A673 (cell line): ENCODE measurements at regions not wholly inside any gene's neighbourhood (a gene's known extent, or its start where the extent isn't known, plus 50 kb on each side); places are given as distances from the start of the nearest gene placed in this dataset.
A peak's percentile ranks its signal among the peaks of the same experiment; 100 is the strongest.

Experiments used
- EZH2 ChIP-seq: fragments of 200-600 bp; sonication (generic); IDR thresholded peaks from 2 replicates; pipeline ENCODE4 v1.6.1; 2017; ENCODE audit warnings: borderline replicate concordance, low read depth, mild to moderate bottlenecking, mixed read lengths, antibody characterized with exemption, low read length; ENCODE audit not compliant: poor library complexity, severe bottlenecking
- TF ChIP-seq, protein P1 (sequence below): fragments of 300-800, 200-600 bp; sonication (generic); conservative IDR thresholded peaks from 2 replicates; pipeline ENCODE4 v1.5.1; 2017; ENCODE audit warnings: low read depth, mild to moderate bottlenecking, antibody characterized with exemption, low read length, moderate library complexity, mixed read lengths

DNA sequence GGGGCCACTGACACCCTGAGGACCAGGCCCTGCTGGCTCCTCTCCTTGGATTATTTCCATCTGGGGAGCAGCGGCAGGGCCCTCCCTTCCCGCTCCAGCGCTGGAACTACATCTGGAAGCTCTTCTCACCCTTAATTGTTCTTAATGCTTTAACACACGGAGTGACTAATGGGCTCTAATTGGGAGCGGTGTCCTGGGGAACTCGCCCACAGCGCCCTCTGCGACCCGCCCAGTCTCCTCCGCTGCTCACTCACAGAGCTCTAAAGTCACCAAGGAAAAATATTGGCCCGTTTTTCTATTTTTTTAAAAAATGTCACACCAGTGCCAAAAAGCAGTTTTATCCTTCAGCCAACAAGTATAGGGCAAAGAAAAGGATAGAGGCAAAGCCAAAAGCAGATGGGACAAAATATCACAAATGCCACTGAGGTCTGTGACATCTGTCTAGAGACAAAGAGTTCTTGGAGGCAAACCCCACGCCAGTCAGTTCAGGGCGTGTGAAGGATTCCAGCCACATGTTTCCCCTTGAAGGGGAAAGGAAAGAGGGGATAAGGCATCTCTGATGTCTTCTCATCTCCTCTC is 134.7 kb downstream of the RBFOX3 start:
- TF ChIP-seq, protein P1, sequence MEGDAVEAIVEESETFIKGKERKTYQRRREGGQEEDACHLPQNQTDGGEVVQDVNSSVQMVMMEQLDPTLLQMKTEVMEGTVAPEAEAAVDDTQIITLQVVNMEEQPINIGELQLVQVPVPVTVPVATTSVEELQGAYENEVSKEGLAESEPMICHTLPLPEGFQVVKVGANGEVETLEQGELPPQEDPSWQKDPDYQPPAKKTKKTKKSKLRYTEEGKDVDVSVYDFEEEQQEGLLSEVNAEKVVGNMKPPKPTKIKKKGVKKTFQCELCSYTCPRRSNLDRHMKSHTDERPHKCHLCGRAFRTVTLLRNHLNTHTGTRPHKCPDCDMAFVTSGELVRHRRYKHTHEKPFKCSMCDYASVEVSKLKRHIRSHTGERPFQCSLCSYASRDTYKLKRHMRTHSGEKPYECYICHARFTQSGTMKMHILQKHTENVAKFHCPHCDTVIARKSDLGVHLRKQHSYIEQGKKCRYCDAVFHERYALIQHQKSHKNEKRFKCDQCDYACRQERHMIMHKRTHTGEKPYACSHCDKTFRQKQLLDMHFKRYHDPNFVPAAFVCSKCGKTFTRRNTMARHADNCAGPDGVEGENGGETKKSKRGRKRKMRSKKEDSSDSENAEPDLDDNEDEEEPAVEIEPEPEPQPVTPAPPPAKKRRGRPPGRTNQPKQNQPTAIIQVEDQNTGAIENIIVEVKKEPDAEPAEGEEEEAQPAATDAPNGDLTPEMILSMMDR = no peak
- peak; percentile 34 for TF ChIP-seq EZH2
